Activated naive CD4-positive, alpha-beta T cell treated with anti-CD3 and anti-CD28 coated beads, Interleukin-2, amount 10 ng/mL, durations not matched to agents 7 days and 5 days (primary cell): ENCODE measurements at regions not wholly inside any gene's neighbourhood (a gene's known extent, or its start where the extent isn't known, plus 50 kb on each side); places are given as distances from the start of the nearest gene placed in this dataset.
"Not testable (repeated sequence)": the region's sequence is repeated elsewhere in the genome, so short reads cannot be mapped to it uniquely, and the experiment has no call there.

Source experiments
- CTCF ChIA-PET: fragments of 350-600 bp; sonication (Branson Sonifier 250); formaldehyde crosslinking; loops from one replicate; lab custom pipeline; 2021; ENCODE audit warnings: antibody characterized with exemption; lab: Charles Lee
- DNase-seq: peaks from one replicate; pipeline ENCODE4 v3.0.0-alpha.2; 2020
- H3K27ac Mint-ChIP-seq: one replicate; pipeline ENCODE4 v1.8.0; 2021; ENCODE audit warnings: mild to moderate bottlenecking, moderate library complexity, mixed read lengths
- H3K27me3 Mint-ChIP-seq: one replicate; pipeline ENCODE4 v1.8.0; 2021; ENCODE audit warnings: mild to moderate bottlenecking, mixed read lengths
- H3K36me3 Mint-ChIP-seq: one replicate; pipeline ENCODE4 v1.8.0; 2021; ENCODE audit warnings: mixed read lengths
- H3K4me1 Mint-ChIP-seq: one replicate; pipeline ENCODE4 v1.8.0; 2021; ENCODE audit warnings: mixed read lengths
- H3K4me3 Mint-ChIP-seq: one replicate; pipeline ENCODE4 v1.8.0; 2021; ENCODE audit warnings: mild to moderate bottlenecking, moderate library complexity, mixed read lengths
- H3K9me3 Mint-ChIP-seq: one replicate; pipeline ENCODE4 v1.8.0; 2021; ENCODE audit warnings: mixed read lengths

DNA sequence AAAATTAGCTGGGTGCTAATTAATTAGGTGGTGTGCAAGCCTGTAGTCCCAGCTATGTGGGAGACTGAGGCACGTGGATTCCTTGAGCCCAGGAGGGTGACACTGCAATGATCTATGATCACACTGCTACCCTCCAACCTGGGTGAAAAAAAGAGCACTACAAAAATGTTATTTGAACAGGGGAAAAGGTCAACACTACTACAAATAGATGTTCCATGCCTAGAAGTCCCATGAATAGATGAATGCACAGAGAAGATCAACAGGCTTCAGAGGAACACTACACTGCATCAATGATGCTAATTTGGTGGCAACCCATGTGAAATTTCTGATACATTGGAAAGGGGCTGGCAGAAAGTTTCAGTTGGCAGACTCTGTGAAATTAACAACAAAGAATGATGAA lies 105.4 kb upstream of the FHIT start:
- DNase-seq = no peak
- Mint-ChIP-seq H3K27ac (no peak overlapping the region), H3K36me3 (no peaks in the 10 kb centered on the region), H3K4me3 (no peak overlapping the region), H3K4me1 (no peaks in the 10 kb centered on the region), H3K9me3 (no peaks in the 10 kb centered on the region), H3K27me3 (peaks cover 4% of the 10 kb centered on the region)
- CTCF ChIA-PET = no interaction called here

DNA sequence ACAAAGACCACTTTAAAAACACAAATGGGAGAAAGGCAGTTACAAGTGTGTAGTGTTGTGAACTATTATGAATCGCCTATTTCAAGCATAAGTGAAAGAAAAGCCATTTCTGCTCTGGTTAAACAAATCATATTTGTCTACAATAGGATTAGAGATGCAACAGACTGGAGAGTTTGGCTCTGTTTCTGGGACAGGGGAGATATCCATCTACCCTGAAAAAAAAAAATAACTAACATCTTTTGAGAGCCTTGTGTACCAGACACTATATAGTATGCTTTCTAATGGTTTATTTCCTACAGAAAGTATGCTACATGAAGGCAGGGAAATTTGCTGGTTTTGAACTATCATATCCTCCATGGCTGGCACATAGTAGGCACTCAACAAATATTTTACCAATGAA lies 106.7 kb upstream of the FHIT start:
- Mint-ChIP-seq H3K4me1 (no peaks in the 10 kb centered on the region), H3K4me3 (no peak overlapping the region), H3K27me3 (peaks cover 4% of the 10 kb centered on the region), H3K36me3 (no peaks in the 10 kb centered on the region), H3K9me3 (no peaks in the 10 kb centered on the region), H3K27ac (no peak overlapping the region)
- CTCF ChIA-PET = interaction anchor here (1.1 kb wide), 1 partner anchor 24 kb away, joined by 3 read pairs; no protein-coding TSS in a partner anchor
- no peak for DNase-seq

DNA sequence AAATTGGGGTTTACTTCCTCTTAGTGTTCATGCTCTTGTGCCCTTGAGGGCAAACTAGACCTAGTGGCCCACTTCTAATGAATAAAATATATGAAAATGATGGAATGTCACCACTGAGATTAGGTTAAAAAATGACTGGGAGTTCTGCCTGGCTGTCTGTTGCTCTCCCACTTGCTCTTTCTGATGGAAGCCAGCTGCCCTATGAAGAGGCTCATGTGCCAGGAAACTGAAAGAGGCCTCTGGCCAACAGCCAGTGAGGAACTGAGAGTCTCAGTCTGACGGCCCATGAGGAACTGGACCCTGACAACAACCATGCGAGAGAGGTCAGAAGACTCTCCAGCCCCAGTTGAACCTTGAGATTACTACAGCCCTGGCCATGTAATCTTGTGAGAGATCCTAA lies 107.1 kb upstream of the FHIT start:
- H3K27me3 Mint-ChIP-seq = peaks cover 4% of the 10 kb centered on the region
- CTCF ChIA-PET = no interaction called here
- no peak overlapping the region for H3K4me3 Mint-ChIP-seq
- no peak for DNase-seq
- no peak overlapping the region for H3K27ac Mint-ChIP-seq
- no peaks in the 10 kb centered on the region for H3K9me3 Mint-ChIP-seq
- H3K36me3 Mint-ChIP-seq = no peaks in the 10 kb centered on the region
- no peaks in the 10 kb centered on the region for H3K4me1 Mint-ChIP-seq

DNA sequence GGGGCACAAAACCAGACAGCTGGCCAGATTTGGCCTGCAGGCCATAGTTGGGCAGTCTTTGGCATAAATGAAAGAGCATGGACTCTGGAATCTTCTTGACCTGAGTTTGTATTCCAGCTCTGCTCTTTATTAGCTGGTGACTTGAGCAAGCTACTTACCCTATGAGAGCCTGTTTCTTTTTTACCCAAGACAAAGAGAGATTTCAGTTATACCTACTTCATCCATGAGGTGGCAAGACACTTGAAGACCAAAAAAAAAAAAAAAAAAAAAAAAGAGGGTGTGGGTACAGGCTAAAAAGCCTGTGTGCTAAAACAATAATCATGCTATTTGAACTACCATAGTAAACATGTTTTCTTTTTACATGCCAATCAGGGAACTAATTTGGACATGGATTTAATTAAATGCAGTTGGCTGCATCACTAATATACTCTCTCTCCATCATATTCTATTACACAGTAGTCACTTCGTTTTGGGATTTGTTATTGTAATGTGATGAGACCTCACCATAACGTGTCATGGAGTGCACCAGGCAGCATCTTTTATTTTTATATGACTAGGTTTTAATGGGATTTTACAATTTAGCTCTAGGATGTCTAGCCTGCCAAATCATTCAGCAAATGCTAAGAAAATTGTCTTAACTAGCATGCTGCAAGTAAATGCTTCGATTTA lies 109.2 kb upstream of the FHIT start:
- peaks cover 4% of the 10 kb centered on the region for H3K27me3 Mint-ChIP-seq

DNA sequence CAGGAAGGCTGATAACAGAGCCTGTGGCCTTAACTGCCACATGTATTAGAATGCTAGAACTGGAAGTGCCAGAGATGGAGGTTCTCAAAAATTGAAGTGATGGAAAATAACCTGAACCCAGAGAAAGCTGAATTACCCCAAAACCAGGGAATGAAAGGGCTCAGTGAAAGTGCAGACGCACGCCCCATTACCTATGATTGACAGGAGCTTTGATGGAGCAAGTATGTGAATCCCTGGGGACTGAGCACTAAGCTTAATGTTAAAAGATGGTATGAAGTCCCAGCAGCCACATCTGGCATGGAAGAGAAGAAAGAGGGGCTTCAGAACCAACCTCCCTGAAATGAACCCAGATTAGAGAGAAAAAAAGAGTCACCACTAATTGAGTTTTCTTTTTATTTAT lies 118.4 kb upstream of the FHIT start:
- DNase-seq = no peak
- CTCF ChIA-PET = no interaction called here
- H3K4me3 Mint-ChIP-seq = no peak overlapping the region
- no peaks in the 10 kb centered on the region for H3K4me1 Mint-ChIP-seq
- no peaks in the 10 kb centered on the region for H3K9me3 Mint-ChIP-seq
- no peak overlapping the region for H3K27ac Mint-ChIP-seq
- peaks cover 4% of the 10 kb centered on the region for H3K27me3 Mint-ChIP-seq
- no peaks in the 10 kb centered on the region for H3K36me3 Mint-ChIP-seq

More for the DNA sequence above, 109.2 kb upstream of the FHIT start:
- Mint-ChIP-seq H3K27ac (no peak overlapping the region), H3K4me3 (no peak overlapping the region), H3K9me3 (no peaks in the 10 kb centered on the region), H3K36me3 (no peaks in the 10 kb centered on the region), H3K4me1 (no peaks in the 10 kb centered on the region)
- CTCF ChIA-PET = no interaction called here
- DNase-seq = no peak

DNA sequence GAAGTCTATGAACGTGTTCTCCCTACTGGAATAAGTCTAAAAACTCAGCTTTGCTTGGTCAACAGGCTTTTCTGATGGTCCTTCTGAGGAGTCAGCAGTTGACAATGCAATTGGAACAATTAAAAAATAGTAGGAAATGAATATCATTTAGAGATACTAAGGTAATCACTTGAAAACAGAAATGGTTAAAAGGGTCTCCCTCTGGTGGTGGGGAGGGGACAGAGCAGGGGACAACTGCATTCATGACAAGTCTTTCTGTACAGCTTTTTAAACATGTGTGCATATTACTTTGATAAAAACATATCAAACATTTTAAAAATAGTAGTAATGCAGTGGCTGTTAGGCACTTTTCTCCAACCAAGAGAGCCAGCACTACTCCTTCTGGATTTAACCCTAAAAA lies 119.9 kb upstream of the FHIT start:
- Mint-ChIP-seq H3K27ac (no peak overlapping the region), H3K27me3 (peaks cover 4% of the 10 kb centered on the region), H3K36me3 (no peaks in the 10 kb centered on the region), H3K4me3 (no peak overlapping the region), H3K4me1 (no peaks in the 10 kb centered on the region), H3K9me3 (no peaks in the 10 kb centered on the region)
- DNase-seq = peak; percentile 37
- CTCF ChIA-PET = interaction anchor here (1.0 to 2.0 kb wide), 2 partner anchors 11 to 1191 kb away, joined by 3 to 9 read pairs; no protein-coding TSS in a partner anchor

DNA sequence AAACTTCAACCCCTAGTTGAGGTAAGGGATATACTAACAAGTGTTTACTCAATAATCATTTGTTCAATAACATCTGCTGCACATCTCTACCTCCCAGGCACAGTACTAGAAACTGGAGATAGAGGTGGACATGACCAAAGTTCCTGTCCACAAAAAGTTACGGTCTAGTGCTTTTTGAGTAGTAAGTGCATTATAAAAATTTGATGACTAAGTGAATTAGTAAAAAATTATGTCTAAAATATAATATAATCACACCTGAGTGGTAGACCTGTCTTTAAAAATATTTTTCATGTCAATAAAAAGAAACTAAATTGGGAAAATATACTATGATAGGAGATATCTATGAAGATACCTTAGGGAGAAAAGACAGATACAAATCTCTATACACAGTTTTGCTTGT lies 121.5 kb upstream of the FHIT start:
- DNase-seq = no peak
- Mint-ChIP-seq H3K27me3 (peaks cover 4% of the 10 kb centered on the region), H3K9me3 (no peaks in the 10 kb centered on the region), H3K36me3 (no peaks in the 10 kb centered on the region), H3K4me3 (no peak overlapping the region), H3K4me1 (no peaks in the 10 kb centered on the region), H3K27ac (no peak overlapping the region)
- CTCF ChIA-PET = interaction anchor here (0.7 kb wide), 1 partner anchor 453 kb away, joined by 4 read pairs; no protein-coding TSS in a partner anchor

DNA sequence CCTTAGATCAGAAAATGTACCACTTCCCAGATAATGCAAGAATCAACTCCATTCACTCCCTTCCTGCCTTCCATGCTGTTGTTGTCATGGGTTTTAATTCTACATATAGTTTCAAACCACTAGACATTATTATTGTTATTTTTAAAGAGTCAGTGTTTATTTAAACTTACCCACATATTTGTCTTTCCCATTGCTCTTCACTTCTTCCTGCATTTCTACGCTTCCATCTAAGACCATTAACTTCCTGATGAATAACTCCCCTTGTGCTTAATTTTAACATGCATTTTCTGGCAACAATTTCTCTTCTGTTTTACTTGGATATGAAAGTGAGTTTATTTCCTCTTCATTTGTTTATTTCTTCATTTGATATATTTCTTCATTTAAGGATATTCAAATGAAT lies 127.1 kb upstream of the FHIT start:
- H3K4me1 Mint-ChIP-seq = peaks cover 3% of the 10 kb centered on the region
- CTCF ChIA-PET = no interaction called here
- no peaks in the 10 kb centered on the region for H3K9me3 Mint-ChIP-seq
- no peaks in the 10 kb centered on the region for H3K36me3 Mint-ChIP-seq
- H3K27ac Mint-ChIP-seq = no peak overlapping the region
- no peak overlapping the region for H3K4me3 Mint-ChIP-seq
- peaks cover 3% of the 10 kb centered on the region for H3K27me3 Mint-ChIP-seq
- DNase-seq = no peak

DNA sequence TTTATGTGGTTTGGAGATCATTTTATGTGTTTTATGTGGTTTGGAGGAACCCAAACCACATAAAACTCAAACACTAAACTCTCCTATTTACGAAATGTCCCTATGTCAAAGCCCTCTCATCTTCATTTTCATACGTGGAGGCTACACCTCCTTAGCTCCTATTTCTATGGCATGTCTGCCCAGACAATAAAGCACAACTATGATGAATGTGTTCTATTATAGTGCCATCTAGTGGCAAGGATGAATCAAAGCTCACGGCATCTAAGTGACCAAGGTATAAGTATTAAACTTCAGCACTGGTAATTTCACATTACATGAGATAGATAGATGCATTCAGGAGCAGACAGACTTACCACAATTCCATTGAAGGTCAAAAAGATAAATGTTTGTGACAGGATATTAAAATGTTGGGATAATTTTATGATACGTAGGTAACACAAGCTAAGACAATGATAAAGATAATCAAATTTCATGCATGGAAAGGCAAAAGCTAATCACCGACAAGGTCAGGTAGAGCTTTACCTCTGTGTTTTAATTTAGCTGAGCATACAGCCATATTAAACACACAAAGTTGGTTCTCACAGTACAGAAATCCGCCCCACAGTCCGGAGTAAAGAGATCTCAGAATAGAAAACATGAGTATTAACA lies 130.6 kb upstream of the FHIT start:
- Mint-ChIP-seq H3K27me3 (peaks cover 3% of the 10 kb centered on the region), H3K27ac (no peak overlapping the region), H3K4me3 (no peak overlapping the region), H3K36me3 (no peaks in the 10 kb centered on the region), H3K4me1 (peaks cover 3% of the 10 kb centered on the region), H3K9me3 (no peaks in the 10 kb centered on the region)
- DNase-seq = no peak
- CTCF ChIA-PET = interaction anchor here (0.6 to 1.9 kb wide), 9 partner anchors 8 to 1807 kb away, joined by 3 to 9 read pairs (median 4); no protein-coding TSS in a partner anchor

DNA sequence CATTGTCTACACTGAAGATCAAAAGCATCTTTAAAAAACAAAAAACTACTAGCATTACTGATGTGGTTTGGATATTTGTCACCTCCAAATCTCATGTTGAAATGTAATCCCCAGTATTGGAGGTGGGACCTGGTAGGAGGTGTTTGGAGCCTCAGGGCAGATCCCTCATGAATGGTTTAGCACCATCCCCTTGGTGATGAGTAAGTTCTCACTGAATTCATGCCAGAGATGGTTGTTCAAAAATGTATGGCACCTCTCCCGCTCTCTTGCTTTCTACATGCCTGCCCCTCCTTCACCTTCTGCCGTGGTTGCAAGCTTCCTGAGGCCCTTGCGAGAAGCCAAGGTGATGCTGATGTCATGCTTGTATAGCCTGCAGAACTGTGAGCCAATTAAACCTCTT lies 136.6 kb upstream of the FHIT start:
- CTCF ChIA-PET = no interaction called here
- no peak for DNase-seq
- no peak overlapping the region for H3K27ac Mint-ChIP-seq
- no peaks in the 10 kb centered on the region for H3K36me3 Mint-ChIP-seq
- H3K4me1 Mint-ChIP-seq = no peaks in the 10 kb centered on the region
- no peaks in the 10 kb centered on the region for H3K27me3 Mint-ChIP-seq
- H3K4me3 Mint-ChIP-seq = no peak overlapping the region
- peaks cover 7% of the 10 kb centered on the region for H3K9me3 Mint-ChIP-seq

DNA sequence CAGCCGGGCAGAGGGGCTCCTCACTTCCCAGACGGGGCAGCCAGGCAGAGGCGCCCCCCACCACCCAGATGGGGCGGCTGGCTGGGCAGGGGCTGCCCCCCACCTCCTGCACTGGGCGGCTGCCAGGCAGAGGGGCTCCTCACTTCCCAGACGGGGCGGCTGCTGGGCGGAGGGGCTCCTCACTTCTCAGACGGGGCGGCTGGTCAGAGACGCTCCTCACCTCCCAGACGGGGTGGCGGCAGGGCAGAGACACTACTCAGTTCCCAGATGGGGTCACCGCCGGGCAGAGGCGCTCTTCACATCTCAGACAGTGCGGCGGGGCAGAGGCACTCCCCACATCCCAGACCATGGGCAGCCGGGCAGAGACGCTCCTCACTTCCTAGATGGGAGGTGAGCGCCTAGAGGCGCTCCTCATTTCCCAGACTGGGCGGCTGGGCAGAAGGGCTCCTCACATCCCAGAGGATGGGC lies 142.3 kb upstream of the FHIT start:
- DNase-seq, H3K27ac Mint-ChIP-seq, H3K27me3 Mint-ChIP-seq, H3K4me1 Mint-ChIP-seq, CTCF ChIA-PET, H3K4me3 Mint-ChIP-seq, H3K36me3 Mint-ChIP-seq: not testable (repeated sequence)
- peaks cover 13% of the 10 kb centered on the region for H3K9me3 Mint-ChIP-seq

DNA sequence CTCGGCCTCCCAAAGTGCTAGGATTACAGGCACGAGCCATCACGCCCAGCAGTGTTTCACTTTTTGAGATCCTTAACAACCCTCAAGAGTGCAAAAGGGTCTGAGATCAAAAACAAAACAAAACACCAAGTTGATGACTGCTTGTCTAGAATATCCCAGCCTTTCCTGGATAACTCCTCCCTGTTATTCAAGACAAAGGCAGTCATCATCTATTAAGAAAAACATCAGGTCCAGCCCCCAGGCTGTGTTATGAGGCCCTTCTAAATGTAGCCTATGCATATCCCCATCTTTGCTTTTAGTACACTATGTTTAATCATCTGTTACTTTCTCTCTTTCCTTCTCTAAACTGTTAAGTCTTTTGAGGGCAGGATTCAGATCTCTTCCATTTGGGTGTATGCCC lies 150.1 kb upstream of the FHIT start:
- DNase-seq = no peak
- Mint-ChIP-seq H3K27ac (no peak overlapping the region), H3K4me3 (no peak overlapping the region), H3K27me3 (peaks cover 5% of the 10 kb centered on the region), H3K9me3 (no peaks in the 10 kb centered on the region), H3K36me3 (no peaks in the 10 kb centered on the region), H3K4me1 (no peaks in the 10 kb centered on the region)
- CTCF ChIA-PET = no interaction called here

DNA sequence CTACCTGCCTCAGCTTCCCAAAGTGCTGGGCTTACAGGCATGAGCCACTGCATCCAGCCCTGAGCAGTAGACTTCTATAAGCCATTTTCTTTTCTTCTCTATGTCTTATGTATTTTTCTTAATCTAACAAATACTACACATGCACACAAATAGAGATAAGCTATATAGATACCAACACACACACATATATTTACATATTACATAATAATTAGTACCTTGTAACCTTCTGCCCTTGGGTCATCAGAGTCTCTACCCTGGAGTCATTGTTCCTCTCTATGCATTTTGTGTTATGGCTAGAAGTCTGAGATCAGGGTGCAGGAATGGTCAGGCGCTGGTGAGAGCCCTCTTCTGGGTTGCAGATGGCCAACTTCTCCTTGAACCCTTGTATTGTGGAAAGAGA lies 154.0 kb upstream of the PTPRG start:
- H3K36me3 Mint-ChIP-seq = no peaks in the 10 kb centered on the region
- no peaks in the 10 kb centered on the region for H3K9me3 Mint-ChIP-seq
- DNase-seq = no peak
- CTCF ChIA-PET = no interaction called here
- no peak overlapping the region for H3K27ac Mint-ChIP-seq
- no peaks in the 10 kb centered on the region for H3K4me1 Mint-ChIP-seq
- H3K27me3 Mint-ChIP-seq = peaks cover 4% of the 10 kb centered on the region
- H3K4me3 Mint-ChIP-seq = no peak overlapping the region

DNA sequence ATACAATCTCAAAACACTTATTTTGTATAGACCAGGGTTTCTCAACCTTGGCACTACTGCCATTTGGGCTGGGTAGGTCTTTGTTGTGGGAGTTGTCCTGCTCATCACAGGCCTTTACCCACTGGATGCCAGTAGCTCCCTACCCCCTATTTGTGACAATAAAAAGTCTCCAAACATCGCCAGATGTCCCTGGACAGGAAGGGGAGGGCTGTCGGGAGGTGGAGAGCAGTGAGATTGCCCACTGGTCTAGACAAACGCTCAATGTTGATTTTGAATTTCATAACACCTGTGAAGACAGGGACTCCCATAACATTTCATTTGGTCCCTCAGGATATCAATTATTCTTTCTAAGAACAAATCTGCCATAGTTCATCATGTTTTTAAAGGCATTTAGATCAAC lies 151.7 kb upstream of the PTPRG start:
- no peak for DNase-seq
- CTCF ChIA-PET = no interaction called here
- peaks cover 4% of the 10 kb centered on the region for H3K27me3 Mint-ChIP-seq
- H3K9me3 Mint-ChIP-seq = no peaks in the 10 kb centered on the region
- no peak overlapping the region for H3K4me3 Mint-ChIP-seq
- H3K36me3 Mint-ChIP-seq = no peaks in the 10 kb centered on the region
- no peak overlapping the region for H3K27ac Mint-ChIP-seq
- H3K4me1 Mint-ChIP-seq = no peaks in the 10 kb centered on the region

DNA sequence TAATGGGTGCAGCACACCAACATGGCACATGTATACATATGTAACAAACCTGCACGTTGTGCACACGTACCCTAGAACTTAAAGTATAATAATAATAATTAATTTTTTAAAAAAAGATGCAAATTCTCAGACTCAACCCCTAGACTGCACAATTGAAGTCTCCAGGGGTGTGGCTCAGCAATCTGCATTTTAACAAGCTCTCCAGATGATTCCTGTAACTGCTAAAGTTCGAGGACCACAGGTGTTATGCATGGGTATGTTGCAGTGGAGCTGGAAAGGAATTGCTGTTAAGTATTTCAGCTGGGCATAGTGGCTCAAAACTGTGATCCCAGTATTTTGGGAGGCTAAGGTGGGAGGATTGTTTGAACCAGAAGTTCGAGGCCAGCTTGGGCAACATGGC lies 151.0 kb upstream of the PTPRG start:
- H3K36me3 Mint-ChIP-seq, DNase-seq, H3K27me3 Mint-ChIP-seq, CTCF ChIA-PET, H3K27ac Mint-ChIP-seq, H3K4me1 Mint-ChIP-seq, H3K4me3 Mint-ChIP-seq, H3K9me3 Mint-ChIP-seq: not testable (repeated sequence)
